ENCODE measurements at regions not wholly inside any gene's neighbourhood (a gene's known extent, or its start where the extent isn't known, plus 50 kb on each side); places are given as distances from the start of the nearest gene placed in this dataset.
"Not testable (repeated sequence)": the region's sequence is repeated elsewhere in the genome, so short reads cannot be mapped to it uniquely, and the experiment has no call there.

DNA sequence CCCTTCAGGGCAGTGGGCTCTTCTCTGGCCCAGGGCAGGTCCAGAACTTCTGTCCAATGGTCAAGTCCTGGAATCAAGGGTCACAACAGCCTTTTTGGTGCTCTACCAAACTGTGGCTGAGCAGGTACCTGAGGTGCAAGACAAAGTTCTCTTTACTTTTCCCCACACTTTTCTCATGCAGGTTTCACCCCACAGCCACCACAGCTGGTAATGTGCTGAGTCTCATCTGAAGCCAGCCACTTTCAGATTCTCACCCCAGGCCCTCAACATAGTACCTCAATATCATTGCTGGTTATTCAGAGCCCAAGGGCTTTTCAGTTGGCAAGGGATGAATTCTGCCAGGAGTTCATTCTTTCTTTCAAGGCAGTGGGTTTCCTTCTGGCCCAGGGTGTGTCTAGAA is 426.0 kb downstream of the TECRL start:
- Histone ChIP-seq H3K4me1 (no peaks in the 10 kb centered on the region), H3K27me3 (no peaks in the 10 kb centered on the region), H3K36me3 (no peaks in the 10 kb centered on the region), H3K27ac (no peak overlapping the region), H3K4me3 (no peak overlapping the region), H3K9me3 (peaks cover 6% of the 10 kb centered on the region)
- DNase-seq (ENCODE audit: low spot score in 2 of 2): no peak
- TF ChIP-seq POLR2AphosphoS5 (IDR thresholded peaks at IDR 0.05) (no peak), EP300 (IDR thresholded peaks at IDR 0.05) (no peak), POLR2A (IDR thresholded peaks at IDR 0.05) (no peak)
- TF ChIP-seq, protein P1, sequence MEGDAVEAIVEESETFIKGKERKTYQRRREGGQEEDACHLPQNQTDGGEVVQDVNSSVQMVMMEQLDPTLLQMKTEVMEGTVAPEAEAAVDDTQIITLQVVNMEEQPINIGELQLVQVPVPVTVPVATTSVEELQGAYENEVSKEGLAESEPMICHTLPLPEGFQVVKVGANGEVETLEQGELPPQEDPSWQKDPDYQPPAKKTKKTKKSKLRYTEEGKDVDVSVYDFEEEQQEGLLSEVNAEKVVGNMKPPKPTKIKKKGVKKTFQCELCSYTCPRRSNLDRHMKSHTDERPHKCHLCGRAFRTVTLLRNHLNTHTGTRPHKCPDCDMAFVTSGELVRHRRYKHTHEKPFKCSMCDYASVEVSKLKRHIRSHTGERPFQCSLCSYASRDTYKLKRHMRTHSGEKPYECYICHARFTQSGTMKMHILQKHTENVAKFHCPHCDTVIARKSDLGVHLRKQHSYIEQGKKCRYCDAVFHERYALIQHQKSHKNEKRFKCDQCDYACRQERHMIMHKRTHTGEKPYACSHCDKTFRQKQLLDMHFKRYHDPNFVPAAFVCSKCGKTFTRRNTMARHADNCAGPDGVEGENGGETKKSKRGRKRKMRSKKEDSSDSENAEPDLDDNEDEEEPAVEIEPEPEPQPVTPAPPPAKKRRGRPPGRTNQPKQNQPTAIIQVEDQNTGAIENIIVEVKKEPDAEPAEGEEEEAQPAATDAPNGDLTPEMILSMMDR (IDR thresholded peaks at IDR 0.05): no peak

DNA sequence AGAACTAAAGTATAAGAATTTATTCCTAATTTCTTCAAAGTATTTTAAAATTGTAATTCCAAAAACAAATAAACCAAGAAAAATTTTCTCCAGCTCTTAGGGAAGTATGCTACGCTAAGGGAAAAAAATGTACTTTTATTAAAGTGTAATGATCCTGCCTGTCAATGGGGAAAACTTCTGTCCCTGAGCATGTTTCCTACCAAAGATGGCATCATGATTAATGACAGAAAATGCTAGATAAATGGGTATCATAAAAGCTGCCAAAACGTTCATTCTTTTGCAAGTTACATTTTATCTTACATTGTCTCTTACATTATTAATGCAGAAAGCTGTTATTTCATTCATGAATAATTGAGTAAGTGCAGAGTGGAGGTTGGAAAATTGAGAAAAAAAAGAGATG is 443.4 kb downstream of the TECRL start:
- Histone ChIP-seq H3K27me3 (no peaks in the 10 kb centered on the region), H3K9me3 (no peaks in the 10 kb centered on the region), H3K4me3 (no peak overlapping the region), H3K4me1 (no peaks in the 10 kb centered on the region), H3K36me3 (no peaks in the 10 kb centered on the region), H3K27ac (no peak overlapping the region)
- 61% methylated on average over 2 of the region's 2 CpGs for WGBS
- DNase-seq (ENCODE audit: low spot score in 2 of 2): no peak
- no peak for TF ChIP-seq POLR2AphosphoS5 (IDR thresholded peaks at IDR 0.05)
- TF ChIP-seq EP300 (IDR thresholded peaks at IDR 0.05): no peak
- TF ChIP-seq POLR2A (IDR thresholded peaks at IDR 0.05): no peak
- TF ChIP-seq, protein P1 (IDR thresholded peaks at IDR 0.05): no peak

DNA sequence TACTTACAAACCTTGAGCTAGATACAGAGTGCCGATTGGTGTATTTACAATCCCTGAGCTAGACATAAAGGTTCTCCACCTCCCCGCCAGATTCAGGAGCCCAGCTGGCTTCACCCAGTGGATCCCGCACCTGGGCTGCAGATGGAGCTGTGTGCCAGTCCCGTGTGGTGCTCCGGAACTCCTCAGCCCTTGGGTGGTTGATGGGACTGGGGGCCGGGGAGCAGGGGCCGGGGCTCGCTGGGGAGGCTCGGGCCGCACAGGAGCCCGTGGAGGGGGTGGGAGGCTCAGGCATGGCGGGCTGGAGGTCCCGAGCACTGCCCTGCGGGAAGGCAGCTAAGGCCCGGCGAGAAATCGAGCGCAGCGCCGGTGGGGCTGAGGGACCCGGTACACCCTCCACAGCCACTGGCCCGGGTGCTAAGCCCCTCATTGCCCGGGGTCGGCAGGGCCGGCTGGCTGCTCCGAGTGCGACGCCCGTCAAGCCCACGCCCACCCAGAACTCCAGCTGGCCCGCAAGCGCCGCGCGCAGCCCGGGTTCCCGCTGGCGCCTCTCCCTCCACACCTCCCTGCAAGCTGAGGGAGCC is 466.5 kb downstream of the TECRL start:
- not testable (repeated sequence) for H3K27me3 ChIP-seq; H3K9me3 ChIP-seq; H3K36me3 ChIP-seq; H3K27ac ChIP-seq; H3K4me1 ChIP-seq; DNase-seq (ENCODE audit: low spot score in 2 of 2); H3K4me3 ChIP-seq
- 94% methylated on average over 33 of the region's 38 CpGs for WGBS

DNA sequence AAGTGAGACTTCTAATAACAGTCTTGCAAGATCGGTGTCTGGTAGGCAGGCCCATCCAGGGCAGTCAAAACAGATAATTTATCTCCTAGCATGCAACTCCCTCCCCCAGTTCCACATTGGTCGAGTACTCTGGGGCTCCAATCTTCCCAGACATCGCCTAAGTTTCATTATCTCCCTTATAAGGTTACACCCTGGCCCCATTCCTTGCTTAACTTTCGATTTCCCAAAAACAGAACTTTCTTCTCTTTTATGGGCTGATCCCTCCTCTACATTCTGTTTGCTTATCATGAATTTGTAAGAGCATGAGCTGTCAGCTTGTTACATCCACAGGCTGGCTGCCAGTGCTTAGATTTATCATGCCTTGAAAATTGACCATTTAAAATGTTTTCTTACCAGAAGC is 471.3 kb downstream of the TECRL start:
- H3K9me3 ChIP-seq: no peaks in the 10 kb centered on the region
- 30% methylated on average over 4 of the region's 4 CpGs for WGBS
- H3K4me3 ChIP-seq: no peak overlapping the region
- TF ChIP-seq POLR2A (IDR thresholded peaks at IDR 0.05) (no peak), EP300 (IDR thresholded peaks at IDR 0.05) (no peak), POLR2AphosphoS5 (IDR thresholded peaks at IDR 0.05) (no peak)
- TF ChIP-seq, protein P1 (IDR thresholded peaks at IDR 0.05): no peak
- H3K36me3 ChIP-seq: no peaks in the 10 kb centered on the region
- no peak for DNase-seq (ENCODE audit: low spot score in 2 of 2)
- no peaks in the 10 kb centered on the region for H3K27me3 ChIP-seq
- H3K27ac ChIP-seq: no peak overlapping the region
- H3K4me1 ChIP-seq: no peaks in the 10 kb centered on the region

DNA sequence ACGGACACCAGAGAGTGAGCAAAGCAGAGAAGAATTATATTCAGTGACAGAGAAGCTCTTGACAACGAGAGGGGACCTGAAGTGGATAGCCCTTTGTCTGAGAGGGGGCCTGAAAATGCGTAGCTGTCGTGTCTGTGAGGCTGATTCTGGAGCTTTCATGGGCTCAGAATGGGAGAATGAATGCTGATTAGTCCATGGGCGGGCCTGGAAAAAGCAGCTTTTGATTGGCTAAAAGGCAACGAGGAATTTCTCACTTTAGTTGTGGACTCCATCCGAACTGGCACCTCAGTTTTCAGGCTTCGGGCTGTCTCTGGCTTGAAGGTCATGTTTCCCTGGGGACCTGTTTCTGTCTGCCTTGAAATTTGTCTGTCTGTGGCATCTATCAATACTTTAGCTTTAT is 487.1 kb downstream of the TECRL start:
- no peak overlapping the region for H3K27ac ChIP-seq
- no peak for DNase-seq (ENCODE audit: low spot score in 2 of 2)
- no peak overlapping the region for H3K4me3 ChIP-seq
- TF ChIP-seq POLR2AphosphoS5 (IDR thresholded peaks at IDR 0.05) (no peak), EP300 (IDR thresholded peaks at IDR 0.05) (no peak), POLR2A (IDR thresholded peaks at IDR 0.05) (no peak)
- TF ChIP-seq, protein P1 (IDR thresholded peaks at IDR 0.05): no peak
- no peaks in the 10 kb centered on the region for H3K27me3 ChIP-seq
- H3K4me1 ChIP-seq: no peaks in the 10 kb centered on the region
- no peaks in the 10 kb centered on the region for H3K36me3 ChIP-seq
- 75% methylated on average over 8 of the region's 8 CpGs for WGBS
- no peaks in the 10 kb centered on the region for H3K9me3 ChIP-seq

DNA sequence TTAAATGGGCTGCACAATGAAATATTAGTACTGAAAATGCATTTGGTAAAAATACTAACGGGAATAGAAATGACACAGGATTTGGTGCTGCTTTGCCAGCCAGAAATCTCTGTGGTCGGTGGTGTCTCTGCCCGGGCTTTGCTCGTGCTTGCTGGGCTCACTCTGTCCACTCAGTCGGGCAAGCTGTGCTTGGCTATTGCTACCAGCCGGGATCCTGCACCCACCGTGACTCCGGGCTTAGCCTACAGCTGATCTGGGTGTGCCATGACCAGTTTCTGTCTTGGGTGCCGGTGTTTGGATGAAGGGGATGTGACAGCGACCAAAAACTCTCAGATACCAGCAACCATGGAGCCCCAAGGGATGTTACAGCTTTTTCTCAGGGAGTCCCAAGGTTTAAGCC is 487.7 kb downstream of the TECRL start:
- Histone ChIP-seq H3K4me1 (no peaks in the 10 kb centered on the region), H3K27ac (no peak overlapping the region), H3K4me3 (no peak overlapping the region), H3K9me3 (no peaks in the 10 kb centered on the region), H3K36me3 (no peaks in the 10 kb centered on the region), H3K27me3 (no peaks in the 10 kb centered on the region)
- WGBS: 92% methylated on average over 8 of the region's 10 CpGs
- TF ChIP-seq EP300 (IDR thresholded peaks at IDR 0.05) (no peak), POLR2AphosphoS5 (IDR thresholded peaks at IDR 0.05) (no peak), POLR2A (IDR thresholded peaks at IDR 0.05) (no peak)
- TF ChIP-seq, protein P1 (IDR thresholded peaks at IDR 0.05): no peak
- DNase-seq (ENCODE audit: low spot score in 2 of 2): no peak
